IMR-90 (cell line): ENCODE measurements at regions not wholly inside any gene's neighbourhood (a gene's known extent, or its start where the extent isn't known, plus 50 kb on each side); places are given as distances from the start of the nearest gene placed in this dataset.

Experiments
- ATAC-seq: fragments of 200-7000 bp; cut with Tn5 transposase; 2 replicates; pipeline ENCODE4 v1.9.1; 2020; ENCODE audit warnings: low read depth, mild to moderate bottlenecking, moderate library complexity
- BruUV-seq: library from RNA; stranded (reverse); fragments of 400-500 nt; replicated peaks from 2 replicates; lab custom pipeline; 2021; lab: Mats Ljungman, UMichigan
- CTCF ChIA-PET: fragments of 300-600 bp; formaldehyde crosslinking; extraction: SDS; loops from one replicate; lab custom pipeline; 2021; ENCODE audit warnings: antibody characterized with exemption; lab: Yijun Ruan, JAX
- POLR2A ChIA-PET: fragments of 300-600 bp; sonication (Branson Sonifier 250); formaldehyde crosslinking; loops from one replicate; lab custom pipeline; 2022; ENCODE audit warnings: antibody characterized with exemption; ENCODE audit not compliant: unreplicated experiment; lab: Charles Lee
- DNase-seq: peaks from one replicate; pipeline ENCODE4 v3.0.0; 2013
- H2AFZ ChIP-seq: replicated peaks from 2 replicates; pipeline ENCODE3; 2013; ENCODE audit warnings: low read length, mild to moderate bottlenecking; ENCODE audit not compliant: poor library complexity
- H2AK5ac ChIP-seq: 2 replicates; pipeline ENCODE4 v1.6.1; 2013; ENCODE audit warnings: low read depth, low read length, inconsistent platforms
- H2AK9ac ChIP-seq: replicated peaks from 2 replicates; pipeline ENCODE3; 2013; ENCODE audit warnings: mild to moderate bottlenecking, low read depth, low read length, moderate library complexity; ENCODE audit not compliant: poor library complexity
- H2BK120ac ChIP-seq: 2 replicates; pipeline ENCODE4 v1.6.1; 2013; ENCODE audit warnings: low read depth, low read length, inconsistent platforms
- H2BK15ac ChIP-seq: 3 replicates; pipeline ENCODE4 v1.6.1; 2013; ENCODE audit warnings: low read depth, low read length, inconsistent platforms
- H2BK20ac ChIP-seq: 2 replicates; pipeline ENCODE4 v1.6.1; 2013; ENCODE audit warnings: low read depth, mild to moderate bottlenecking, inconsistent platforms, low read length, moderate library complexity
- H2BK5ac ChIP-seq: 2 replicates; pipeline ENCODE4 v1.6.1; 2013; ENCODE audit warnings: mild to moderate bottlenecking, low read depth, low read length, inconsistent platforms; ENCODE audit not compliant: poor library complexity, severe bottlenecking
- H3K14ac ChIP-seq: replicated peaks from 2 replicates; pipeline ENCODE4 v1.6.1; 2013; ENCODE audit warnings: low read depth, low read length, inconsistent platforms
- H3K18ac ChIP-seq: 2 replicates; pipeline ENCODE4 v1.6.1; 2013; ENCODE audit warnings: low read depth, low read length, control low read depth
- H3K23ac ChIP-seq: 2 replicates; pipeline ENCODE4 v1.6.1; 2013; ENCODE audit warnings: low read depth, low read length, inconsistent platforms
- H3K27ac ChIP-seq: 2 replicates; pipeline ENCODE4 v1.5.1; 2013; ENCODE audit warnings: mild to moderate bottlenecking, control low read depth, low read length; ENCODE audit not compliant: insufficient read depth
- H3K27me3 ChIP-seq: 2 replicates; pipeline ENCODE4 v1.6.1; 2013; ENCODE audit warnings: low read length; ENCODE audit not compliant: control insufficient read depth, insufficient read depth
- H3K36me3 ChIP-seq: 2 replicates; pipeline ENCODE4 v1.6.1; 2013; ENCODE audit warnings: low read length, mixed read lengths; ENCODE audit not compliant: control insufficient read depth, insufficient read depth
- H3K4ac ChIP-seq: 2 replicates; pipeline ENCODE4 v1.6.1; 2013; ENCODE audit warnings: low read depth, low read length, inconsistent platforms
- H3K4me1 ChIP-seq: 2 replicates; pipeline ENCODE4 v1.6.1; 2013; ENCODE audit warnings: low read length, mixed read lengths; ENCODE audit not compliant: control insufficient read depth, insufficient read depth
- H3K4me2 ChIP-seq: 2 replicates; pipeline ENCODE4 v1.6.1; 2013; ENCODE audit warnings: low read depth, mild to moderate bottlenecking, control low read depth, low read length, moderate library complexity
- H3K4me3 ChIP-seq: 2 replicates; pipeline ENCODE4 v1.5.1; 2013; ENCODE audit warnings: low read depth, mild to moderate bottlenecking, control low read depth, low read length, moderate library complexity; ENCODE audit not compliant: insufficient read depth
- H3K56ac ChIP-seq: 2 replicates; pipeline ENCODE4 v1.6.1; 2013; ENCODE audit warnings: low read length, inconsistent platforms; ENCODE audit not compliant: insufficient read depth; ENCODE audit errors: extremely low read depth
- H3K79me1 ChIP-seq, 2 experiments: 2 replicates each; pipeline ENCODE4 v1.6.1; 2013; ENCODE audit warnings: low read length in 2 of 2, inconsistent platforms in 1 of 2, low read depth in 1 of 2
- H3K9ac ChIP-seq: 2 replicates; pipeline ENCODE4 v1.6.1; 2013; ENCODE audit warnings: low read depth, low read length, control low read depth
- H3K9me1 ChIP-seq: 2 replicates; pipeline ENCODE4 v1.6.1; 2013; ENCODE audit warnings: low read length, inconsistent platforms; ENCODE audit not compliant: insufficient read depth
- H3K9me3 ChIP-seq: 2 replicates; pipeline ENCODE4 v1.6.1; 2013; ENCODE audit warnings: low read length; ENCODE audit not compliant: control insufficient read depth, insufficient read depth
- H4K20me1 ChIP-seq: 2 replicates; pipeline ENCODE4 v1.6.1; 2013; ENCODE audit warnings: low read length, inconsistent platforms; ENCODE audit not compliant: insufficient read depth
- H4K5ac ChIP-seq: 2 replicates; pipeline ENCODE4 v1.6.1; 2013; ENCODE audit warnings: mild to moderate bottlenecking, low read depth, low read length, control low read depth
- H4K8ac ChIP-seq, 2 experiments: 2 replicates each; pipeline ENCODE4 v1.6.1; 2013; ENCODE audit warnings: low read depth in 2 of 2, low read length in 2 of 2, control low read depth in 1 of 2, inconsistent platforms in 1 of 2
- H4K91ac ChIP-seq: 2 replicates; pipeline ENCODE4 v1.6.1; 2013; ENCODE audit warnings: low read depth, low read length, inconsistent platforms; ENCODE audit not compliant: insufficient read depth
- BHLHE40 ChIP-seq: fragments of 150-350 bp; IDR thresholded peaks from 2 replicates; pipeline ENCODE4 v1.6.1; 2016; ENCODE audit warnings: mild to moderate bottlenecking, low read depth, low read length
- CEBPB ChIP-seq: IDR thresholded peaks from 2 replicates; pipeline ENCODE4 v1.6.1; 2012; ENCODE audit warnings: low read depth, low read length, improper control_type of control experiment
- CHD1 ChIP-seq: IDR thresholded peaks from 2 replicates; pipeline ENCODE4 v1.6.1; 2012; ENCODE audit warnings: low read depth, low read length, improper control_type of control experiment
- CTCF ChIP-seq: conservative IDR thresholded peaks from 2 replicates; pipeline ENCODE4 v1.5.1; 2012; ENCODE audit warnings: mild to moderate bottlenecking, low read depth, low read length, improper control_type of control experiment
- ELK1 ChIP-seq: fragments of 150-350 bp; IDR thresholded peaks from 2 replicates; pipeline ENCODE4 v1.6.1; 2016; ENCODE audit warnings: low read depth, mild to moderate bottlenecking, low read length, moderate library complexity, borderline replicate concordance
- FOS ChIP-seq: fragments of 150-350 bp; IDR thresholded peaks from 2 replicates; pipeline ENCODE4 v1.6.1; 2016; ENCODE audit warnings: low read depth, low read length
- MAFK ChIP-seq: IDR thresholded peaks from 2 replicates; pipeline ENCODE4 v1.6.1; 2012; ENCODE audit warnings: low read depth, low read length, improper control_type of control experiment
- MAZ ChIP-seq: IDR thresholded peaks from 2 replicates; pipeline ENCODE4 v1.6.1; 2012; ENCODE audit warnings: low read depth, mild to moderate bottlenecking, low read length, improper control_type of control experiment, moderate library complexity, borderline replicate concordance
- MXI1 ChIP-seq: IDR thresholded peaks from 2 replicates; pipeline ENCODE4 v1.6.1; 2012; ENCODE audit warnings: low read depth, mild to moderate bottlenecking, low read length, moderate library complexity, borderline replicate concordance
- NFE2L2 ChIP-seq: fragments of 150-350 bp; IDR thresholded peaks from 2 replicates; pipeline ENCODE4 v1.6.1; 2016; ENCODE audit warnings: low read depth, mild to moderate bottlenecking, low read length
- POLR2A ChIP-seq: IDR thresholded peaks from 2 replicates; pipeline ENCODE4 v1.6.1; 2012; ENCODE audit warnings: mild to moderate bottlenecking, low read depth, low read length
- RAD21 ChIP-seq: IDR thresholded peaks from 2 replicates; pipeline ENCODE4 v1.6.1; 2012; ENCODE audit warnings: low read length, improper control_type of control experiment
- RCOR1 ChIP-seq: IDR thresholded peaks from 2 replicates; pipeline ENCODE4 v1.6.1; 2012; ENCODE audit warnings: mild to moderate bottlenecking, low read length, improper control_type of control experiment; ENCODE audit not compliant: insufficient replicate concordance
- RFX5 ChIP-seq: IDR thresholded peaks from 2 replicates; pipeline ENCODE4 v1.8.0; 2012; ENCODE audit warnings: low read depth, mild to moderate bottlenecking, low read length, moderate library complexity
- SMC3 ChIP-seq: fragments of 150-350 bp; IDR thresholded peaks from 2 replicates; pipeline ENCODE4 v1.6.1; 2016; ENCODE audit warnings: low read depth, mild to moderate bottlenecking, antibody characterized with exemption, low read length, moderate library complexity
- USF2 ChIP-seq: fragments of 150-350 bp; IDR thresholded peaks from 2 replicates; pipeline ENCODE4 v1.6.1; 2017; ENCODE audit warnings: mild to moderate bottlenecking, antibody characterized with exemption, low read length, low read depth
- WGBS, 2 experiments: methylation state at CpG; one replicate each; pipeline versions ENCODE4 v1.1.5 to v1.1.7; 2013; ENCODE audit warnings: missing lambda C conversion rate in 2 of 2; ENCODE audit not compliant: insufficient read length in 1 of 2; ENCODE audit errors: extremely low coverage in 2 of 2; 5-methylcytosine and 5-hydroxymethylcytosine counted together
- dilution Hi-C: fragments of 300-500 bp; cut with HindIII; formaldehyde crosslinking; loops from one replicate; pipeline ENCODE4 v1.14.3; 2018; ENCODE audit warnings: low sequenced_read_pairs; ENCODE audit not compliant: unreplicated experiment
- in situ Hi-C: fragments of 300-500 bp; cut with MboI; formaldehyde crosslinking; loops from 3 replicates; pipeline ENCODE4 v1.14.3; 2019; ENCODE audit warnings: low sequenced_read_pairs, inconsistent platforms, mixed read lengths
- intact Hi-C: fragments of 100-400 bp; cut with micrococcal nuclease; formaldehyde crosslinking; loops from 2 replicates; pipeline ENCODE4 v1.10.0; 2022

GRCh38 chr2:19643117-19643518 lies 258.7 kb downstream of the TTC32 start:
- Histone ChIP-seq H3K4me1 (no peaks in the 10 kb centered on the region), H3K23ac (no peak overlapping the region), H3K56ac (no peak overlapping the region), H2BK20ac (no peak overlapping the region), H3K9me1 (no peaks in the 10 kb centered on the region), H3K9me3 (peaks cover 2% of the 10 kb centered on the region; the same call in 1 of the 2 replicates), H2AFZ (no peak overlapping the region), H2BK5ac (no peak overlapping the region), H2BK15ac (no peak overlapping the region), H3K27ac (no peak overlapping the region), H3K18ac (no peak overlapping the region), H2AK9ac (no peak overlapping the region), H3K4ac (no peak overlapping the region), H4K5ac (no peak overlapping the region), H4K8ac (no peak overlapping the region), H3K4me3 (no peak overlapping the region), H2AK5ac (no peak overlapping the region), H3K27me3 (peaks cover 14% of the 10 kb centered on the region), H4K91ac (no peak overlapping the region), H4K20me1 (no peaks in the 10 kb centered on the region), H3K4me2 (no peak overlapping the region), H3K9ac (no peak overlapping the region), H3K36me3 (no peaks in the 10 kb centered on the region), H2BK120ac (no peak overlapping the region), H3K79me1 (no peaks in the 10 kb centered on the region), H3K14ac (no peak overlapping the region)
- ChIA-PET CTCF (no interaction called here), POLR2A (no interaction called here)
- dilution Hi-C loops = no loop called here
- no TSS peak for BruUV-seq
- 100% methylated on average over 1 of the region's 3 CpGs; no CpG with 5 or more reads in 1 of the 2 experiments for WGBS, 2 experiments
- ATAC-seq = peak; percentile 49
- intact Hi-C loops = no loop called here
- TF ChIP-seq CHD1 (no peak), NFE2L2 (no peak), BHLHE40 (no peak), ELK1 (no peak), POLR2A (no peak), SMC3 (no peak), RFX5 (no peak), CTCF (no peak), MAZ (no peak), USF2 (no peak), RAD21 (no peak), RCOR1 (no peak), MXI1 (no peak), CEBPB (no peak), MAFK (no peak), FOS (no peak)
- in situ Hi-C loops = no loop called here
- peak; percentile 11 for DNase-seq
